Loucy (cell line): ENCODE measurements at regions not wholly inside any gene's neighbourhood (a gene's known extent, or its start where the extent isn't known, plus 50 kb on each side); places are given as distances from the start of the nearest gene placed in this dataset.

Source experiments
- CTCF ChIP-seq: fragments of 200-600 bp; sonication (generic); conservative IDR thresholded peaks from 2 replicates; pipeline ENCODE4 v1.5.1; 2014; ENCODE audit warnings: mild to moderate bottlenecking, antibody characterized with exemption, low read length
- EZH2phosphoT487 ChIP-seq: fragments of 200-600 bp; IDR thresholded peaks from 2 replicates; pipeline ENCODE4 v1.6.1; 2018; ENCODE audit warnings: antibody characterized with exemption, mild to moderate bottlenecking, moderate library complexity, borderline replicate concordance

- TF ChIP-seq CTCF, result no peak
- TF ChIP-seq EZH2phosphoT487, result no peak
Observed at GRCh38 chr19:32255536-32256295, 89.7 kb upstream of the ZNF507 start.
